NCI-H2196 (cell line): ENCODE measurements at regions not wholly inside any gene's neighbourhood (a gene's known extent, or its start where the extent isn't known, plus 50 kb on each side); places are given as distances from the start of the nearest gene placed in this dataset.
"Not testable (repeated sequence)": the region's sequence is repeated elsewhere in the genome, so short reads cannot be mapped to it uniquely, and the experiment has no call there.

Experiments
- DNase-seq: peaks from one replicate; lab custom pipeline; 2025; ENCODE audit not compliant: unreplicated experiment; lab: John Stamatoyannopoulos, UW

- no peak for DNase-seq
Measured at GRCh38 chr9:7545371-7546165, 254.0 kb downstream of the DMAC1 start.

DNA sequence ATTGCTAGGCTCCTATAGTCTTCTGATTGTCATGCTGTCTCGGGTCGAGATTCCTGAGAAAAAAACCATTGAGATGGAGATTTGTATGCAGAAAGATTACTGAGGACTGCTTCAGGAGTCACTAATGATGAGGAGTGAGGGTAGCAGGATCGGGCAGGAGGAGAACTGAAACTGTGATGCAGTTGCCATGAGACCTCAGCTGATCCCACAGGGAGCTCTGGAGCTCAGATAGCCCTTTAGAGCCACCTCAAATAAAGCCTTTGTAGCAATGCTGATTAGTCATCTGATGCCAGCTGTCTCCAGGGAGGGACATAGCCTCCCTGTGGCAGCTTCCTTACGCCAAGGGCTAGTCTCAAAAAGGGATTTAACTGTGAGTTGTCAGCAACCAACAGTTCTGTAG, 256.9 kb downstream of the DMAC1 start:
- DNase-seq, result peak; percentile 60

- peak; percentile 29 for DNase-seq
Measured at GRCh38 chr9:7542126-7542525, 257.5 kb downstream of the DMAC1 start.

DNA sequence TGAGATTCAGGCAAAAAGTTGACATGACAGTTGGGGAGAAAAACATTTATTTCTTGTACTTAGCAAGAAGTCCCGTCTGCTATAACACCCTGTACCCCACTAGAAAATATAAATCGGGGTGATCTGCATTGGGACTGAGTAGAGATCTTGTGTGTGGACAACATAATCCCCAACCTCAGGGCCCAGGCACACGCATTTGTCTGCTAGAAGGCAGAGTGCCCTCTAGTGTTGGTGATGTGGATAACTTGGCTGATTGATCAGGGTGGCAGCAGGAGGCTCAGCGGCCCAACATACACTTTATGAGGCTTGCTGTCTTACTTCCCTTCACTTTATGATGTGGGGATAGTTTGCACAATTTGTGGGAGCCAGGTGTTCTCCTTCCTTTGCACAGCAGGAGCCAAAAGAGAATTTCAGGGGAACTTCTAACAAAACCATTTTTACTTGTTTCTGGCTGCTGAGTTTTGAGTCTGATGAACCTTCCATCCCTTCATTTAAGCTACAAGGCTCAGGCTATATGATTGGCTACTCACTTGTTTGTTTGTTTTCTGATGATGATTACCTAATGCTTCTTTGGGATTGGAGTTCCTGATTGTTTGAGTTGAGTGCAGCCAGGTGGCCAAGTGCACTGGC, 263.2 kb downstream of the DMAC1 start:
- peak; percentile 72 for DNase-seq

DNA sequence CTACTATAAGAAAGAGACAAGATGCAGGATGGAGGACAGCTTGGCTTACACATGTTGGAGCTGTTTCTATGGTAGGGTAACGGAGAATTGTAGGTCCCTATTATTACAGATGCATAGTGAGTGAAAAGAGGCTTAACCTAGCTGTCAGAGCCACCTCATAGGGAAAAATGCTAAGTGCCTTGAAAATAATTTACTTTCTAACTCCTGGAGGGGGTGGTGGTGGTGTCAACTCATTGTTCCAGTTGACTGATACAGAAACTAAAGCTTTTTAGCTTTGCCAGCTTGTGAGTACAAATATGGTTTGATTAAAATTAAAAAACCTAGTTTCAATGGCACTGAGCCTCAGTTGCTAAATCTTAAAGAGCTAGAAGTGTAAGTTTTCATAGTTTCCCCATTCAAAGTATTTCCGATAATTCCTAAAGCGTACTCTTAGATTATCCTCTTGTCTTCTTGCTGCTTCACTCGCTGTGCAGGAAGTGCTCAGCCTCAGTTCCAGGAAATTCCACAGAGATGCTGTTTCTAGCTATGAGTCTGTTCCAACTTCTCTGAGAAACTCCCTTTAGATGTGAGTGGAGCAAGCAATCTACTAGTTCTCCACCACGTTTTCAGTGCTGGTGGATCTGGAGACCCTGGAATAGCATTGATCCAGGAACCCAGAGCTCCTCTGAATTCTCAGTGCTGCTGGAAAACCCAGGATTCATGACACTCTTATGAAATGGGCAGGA, 265.2 kb downstream of the DMAC1 start:
- DNase-seq, result no peak

DNA sequence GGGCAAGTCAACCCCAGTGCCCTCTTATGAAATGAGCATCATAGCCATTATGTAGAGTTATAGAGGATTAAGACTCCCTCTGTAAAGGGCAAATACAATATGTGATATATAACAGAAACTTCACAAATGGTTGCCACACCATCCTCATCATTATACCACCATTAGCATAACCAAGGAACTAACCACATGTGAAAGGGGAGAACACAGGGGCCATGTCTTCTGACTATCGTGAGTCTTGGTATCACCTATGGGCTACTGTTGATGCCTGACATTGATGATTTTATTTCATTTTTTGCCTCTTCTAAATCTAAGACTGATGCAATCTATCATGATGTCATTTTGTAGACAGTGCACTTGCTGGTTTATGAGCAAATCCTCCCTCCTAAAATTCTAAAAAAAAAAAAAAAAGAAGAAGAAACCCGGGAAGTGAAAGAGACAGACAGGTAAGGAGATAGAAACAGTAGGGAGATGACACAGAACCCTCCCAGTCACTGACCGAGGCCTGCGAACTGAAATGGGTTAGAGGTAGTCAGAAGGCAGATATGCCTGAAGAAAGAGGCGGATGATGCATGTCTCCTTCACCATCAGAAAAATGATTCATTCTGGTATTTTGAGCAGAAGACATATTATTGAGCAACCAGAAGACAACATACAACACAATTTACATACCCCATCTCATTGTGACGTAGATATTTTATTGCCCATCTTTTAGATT, 266.0 kb downstream of the DMAC1 start:
- DNase-seq, result no peak

GRCh38 chr9:7523426-7524043, 276.0 kb downstream of the DMAC1 start:
- DNase-seq, result no peak

DNA sequence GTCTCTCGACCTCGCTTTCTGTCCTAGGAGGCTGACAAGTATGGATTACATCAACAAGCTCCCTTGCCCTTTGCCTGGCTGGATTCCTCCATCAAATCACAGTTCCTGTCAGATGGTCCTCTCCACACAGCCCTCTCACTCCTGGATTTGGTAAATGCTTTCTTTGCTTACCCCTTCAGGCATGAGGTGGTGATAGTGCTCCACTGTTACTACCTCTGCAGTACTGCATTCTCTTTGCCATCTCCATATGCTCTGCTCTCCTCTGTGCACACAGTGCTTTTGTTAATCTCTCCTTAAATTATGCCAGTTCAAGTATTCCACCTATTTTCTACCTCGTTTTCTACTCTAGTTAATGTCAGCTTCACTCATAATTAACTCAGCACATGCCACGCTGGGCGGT, 279.2 kb downstream of the DMAC1 start:
- DNase-seq, result no peak

GRCh38 chr9:7516376-7516775, 283.2 kb downstream of the DMAC1 start:
- DNase-seq, result no peak

DNA sequence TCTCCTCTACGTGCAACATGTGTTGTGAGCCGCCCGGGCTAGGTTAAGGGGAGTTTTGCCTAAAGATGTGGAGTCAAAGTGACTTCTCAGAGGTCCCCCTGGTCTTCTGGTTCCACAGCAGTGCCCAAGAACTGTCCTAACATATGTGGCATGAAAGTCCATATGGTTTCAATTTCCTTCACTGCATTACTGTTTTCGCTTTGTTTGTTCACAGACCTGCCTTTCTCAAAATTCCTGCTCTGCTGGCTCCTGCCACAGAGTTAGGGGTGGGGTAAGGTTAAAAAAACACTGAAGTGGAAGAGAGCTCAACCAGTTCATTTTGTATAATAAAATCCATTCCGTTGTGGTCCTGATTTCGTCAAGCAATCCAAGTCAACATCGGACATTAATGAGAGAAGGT, 289.4 kb downstream of the DMAC1 start:
- DNase-seq, result no peak

- DNase-seq, result no peak
Measured at GRCh38 chr9:7509576-7510145, 289.9 kb downstream of the DMAC1 start.

- DNase-seq, result no peak
Measured at GRCh38 chr9:7508516-7508915, 291.1 kb downstream of the DMAC1 start.

DNA sequence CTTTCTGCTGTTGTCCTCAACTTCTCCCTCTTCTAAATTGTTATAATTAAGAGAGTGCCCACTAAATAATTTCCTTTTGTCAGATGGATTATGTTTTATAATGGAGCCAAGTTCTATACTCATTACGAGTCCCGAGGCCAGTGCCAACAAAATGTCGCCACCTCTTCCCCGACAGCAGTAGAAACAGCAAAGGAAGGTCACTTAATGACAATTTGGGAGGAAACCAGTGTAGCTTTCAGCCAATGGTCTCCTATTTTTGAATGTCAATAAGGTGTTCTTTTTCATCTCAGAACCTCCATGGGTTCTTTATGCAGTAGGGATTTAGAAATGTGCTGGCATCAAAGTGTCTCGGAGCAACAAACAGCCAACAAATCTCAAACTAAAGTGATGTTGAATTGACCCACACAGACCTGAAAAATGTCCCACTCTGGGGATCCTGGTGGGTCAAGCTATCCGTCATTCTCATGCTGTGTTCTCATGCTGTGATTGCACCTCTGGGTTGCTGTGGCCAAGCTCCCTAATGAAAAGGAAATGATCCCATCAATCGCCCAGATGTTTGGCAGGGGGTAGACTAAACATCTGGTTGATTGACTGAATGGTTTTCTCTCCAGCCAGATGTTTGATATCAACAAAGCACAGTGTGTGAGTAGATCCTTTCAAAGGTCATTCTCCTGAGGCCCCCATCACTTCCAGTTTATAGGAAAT, 291.9 kb downstream of the DMAC1 start:
- no peak for DNase-seq

DNA sequence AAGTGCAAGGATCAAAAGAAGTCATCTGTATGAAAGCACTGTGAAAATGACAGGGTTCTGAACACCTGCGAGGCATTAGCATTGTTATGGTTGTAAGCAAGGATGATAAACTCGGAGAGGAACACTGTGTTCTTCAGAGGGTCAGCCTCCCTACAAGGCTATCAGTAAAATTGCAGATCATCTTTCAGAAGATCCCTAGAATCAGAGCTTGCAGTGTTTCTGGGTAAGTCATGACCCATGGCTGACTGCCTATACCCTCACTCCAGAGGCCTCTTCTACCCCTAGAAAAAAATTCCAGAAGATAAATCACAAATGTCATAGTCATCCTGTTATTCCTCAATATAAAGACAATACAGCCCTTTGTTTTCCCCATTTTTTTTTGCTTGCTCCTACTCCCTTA, 292.6 kb downstream of the DMAC1 start:
- no peak for DNase-seq

DNA sequence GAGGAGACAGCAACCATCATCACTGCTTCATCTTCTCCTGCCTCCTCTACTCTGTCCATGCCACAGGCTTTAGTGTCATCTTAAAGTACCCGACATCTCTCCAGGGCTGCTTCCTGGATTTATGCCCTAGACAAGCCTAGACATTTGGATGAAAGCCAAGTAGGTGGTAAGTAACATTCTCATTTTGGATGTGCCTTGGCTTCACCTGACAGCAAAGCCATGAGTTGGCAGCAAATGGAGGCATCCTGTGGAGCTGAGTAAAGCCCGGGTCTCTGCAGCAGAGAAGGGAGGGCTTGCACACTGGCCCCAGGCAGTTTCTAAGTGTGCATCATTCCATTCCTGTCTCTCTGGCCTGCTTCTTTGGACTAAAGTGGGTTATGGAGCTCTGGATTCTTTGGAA, 299.1 kb downstream of the DMAC1 start:
- peak; percentile 51 for DNase-seq

DNA sequence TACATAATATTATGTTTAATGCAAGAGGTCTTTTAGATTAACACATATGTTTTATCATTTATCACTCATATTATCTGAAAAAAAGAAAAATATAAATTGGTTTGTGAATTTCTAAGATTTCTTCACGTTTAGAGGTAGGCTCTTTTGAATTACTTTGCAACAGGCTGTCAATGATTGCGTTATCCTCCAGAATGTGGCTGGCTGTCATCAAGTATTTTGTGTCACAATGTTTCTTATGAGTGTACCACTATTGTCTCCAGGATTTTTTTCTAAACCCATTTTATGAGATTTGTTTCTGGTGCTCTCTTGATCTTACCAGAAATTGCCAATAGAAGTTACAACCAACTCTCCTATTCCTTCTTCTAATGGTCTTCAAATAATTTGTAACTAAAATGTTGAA, 307.9 kb downstream of the DMAC1 start:
- DNase-seq, result no peak

DNA sequence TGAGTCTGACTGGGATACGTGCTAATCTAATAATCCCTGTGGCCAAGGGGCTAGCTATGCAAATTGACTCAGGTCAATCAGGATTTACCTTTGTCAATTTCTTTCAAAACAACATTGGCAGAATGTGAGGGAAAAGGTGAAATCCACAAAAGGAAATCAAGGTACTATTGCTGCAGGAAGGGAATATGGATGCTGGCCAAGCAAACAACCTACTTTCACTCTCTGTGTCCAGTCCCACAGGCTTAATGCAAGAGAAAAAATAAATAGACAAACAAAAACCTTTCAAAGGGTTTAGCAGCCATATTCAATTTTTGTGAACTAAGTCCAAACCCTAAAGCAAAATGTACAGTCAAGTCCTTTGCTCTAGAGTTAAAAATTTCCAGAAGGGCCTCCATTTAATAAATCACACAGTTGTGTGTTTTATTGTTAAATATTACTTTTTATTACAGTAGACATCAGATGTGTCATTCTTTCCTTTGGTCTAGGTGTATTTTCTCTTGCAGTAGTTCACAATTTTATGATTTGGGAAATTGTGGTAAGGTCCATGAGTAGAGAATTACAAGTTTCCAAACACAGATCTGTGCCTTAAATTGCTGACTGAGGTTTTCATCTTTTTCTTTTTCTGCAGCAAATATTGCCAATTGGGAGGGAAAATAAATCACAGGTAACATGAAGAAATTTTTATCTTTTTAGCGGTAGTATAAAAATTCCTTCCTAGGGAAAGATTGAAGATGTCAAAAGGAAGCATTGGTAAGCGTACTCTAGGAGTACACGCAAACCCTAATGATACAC, 309.1 kb downstream of the DMAC1 start:
- no peak for DNase-seq

- peak; percentile 92 for DNase-seq
Measured at GRCh38 chr9:7489036-7489435, 310.5 kb downstream of the DMAC1 start.

- not testable (repeated sequence) for DNase-seq
Measured at GRCh38 chr9:7484014-7484413, 315.6 kb downstream of the DMAC1 start.
